Naive thymus-derived CD4-positive, alpha-beta T cell (primary cell): ENCODE measurements at regions not wholly inside any gene's neighbourhood (a gene's known extent, or its start where the extent isn't known, plus 50 kb on each side); places are given as distances from the start of the nearest gene placed in this dataset.
"Not testable (repeated sequence)": the region's sequence is repeated elsewhere in the genome, so short reads cannot be mapped to it uniquely, and the experiment has no call there.

Source experiments
- ATAC-seq: fragments of 150-1000 bp; cut with Tn5 transposase; 2 replicates; pipeline ENCODE4 v1.10.0; 2021; ENCODE audit warnings: mild to moderate bottlenecking, moderate library complexity
- CTCF ChIA-PET: fragments of 350-600 bp; sonication (Branson Sonifier 250); formaldehyde crosslinking; loops from one replicate; lab custom pipeline; 2021; ENCODE audit warnings: antibody characterized with exemption; lab: Charles Lee
- POLR2A ChIA-PET: fragments of 350-600 bp; sonication (Branson Sonifier 250); formaldehyde crosslinking; loops from one replicate; lab custom pipeline; 2021; ENCODE audit warnings: antibody characterized with exemption, inconsistent platforms; lab: Charles Lee
- DNase-seq, 9 donors: peaks; one replicate each; pipeline versions ENCODE4 v3.0.0 to v3.0.0-alpha.2; 2020 to 2022; ENCODE audit warnings: mixed read lengths in 1 of 9
- H3K27ac ChIP-seq: one replicate; pipeline ENCODE4 v1.7.0; 2013; ENCODE audit warnings: mild to moderate bottlenecking, low read depth, low read length, moderate library complexity
- H3K27me3 ChIP-seq, 2 donors: one replicate each; pipeline ENCODE4 v1.7.0; 2013; ENCODE audit warnings: low read length in 2 of 2, mild to moderate bottlenecking in 2 of 2, moderate library complexity in 2 of 2; ENCODE audit not compliant: control insufficient read depth in 2 of 2, insufficient read depth in 2 of 2
- H3K36me3 ChIP-seq, 3 experiments: 1 replicate in 2 of 3; 2 replicates in 1 of 3; pipeline ENCODE4 v1.7.0; 2013; ENCODE audit warnings: low read length in 3 of 3, mild to moderate bottlenecking in 3 of 3, moderate library complexity in 1 of 3; ENCODE audit not compliant: insufficient read depth in 3 of 3, control insufficient read depth in 2 of 3
- H3K4me1 ChIP-seq, 2 donors: one replicate each; pipeline ENCODE4 v1.7.0; 2013; ENCODE audit warnings: low read length in 2 of 2, mild to moderate bottlenecking in 2 of 2, moderate library complexity in 1 of 2; ENCODE audit not compliant: control insufficient read depth in 2 of 2, insufficient read depth in 2 of 2
- H3K4me3 ChIP-seq: 2 replicates; pipeline ENCODE4 v1.7.0; 2013; ENCODE audit warnings: mild to moderate bottlenecking, low read length
- H3K9me3 ChIP-seq, 3 experiments: 1 replicate in 2 of 3; 2 replicates in 1 of 3; pipeline ENCODE4 v1.7.0; 2013; ENCODE audit warnings: low read length in 3 of 3; ENCODE audit not compliant: control insufficient read depth in 2 of 3
- H3K27ac Mint-ChIP-seq, 9 donors: one replicate each; pipeline ENCODE4 v1.8.0; 2020 to 2022; ENCODE audit warnings: mixed read lengths in 9 of 9, mild to moderate bottlenecking in 8 of 9, moderate library complexity in 5 of 9, inconsistent platforms in 2 of 9
- H3K27me3 Mint-ChIP-seq, 5 donors: one replicate each; pipeline ENCODE4 v1.8.0; 2021 to 2022; ENCODE audit warnings: mixed read lengths in 5 of 5, mild to moderate bottlenecking in 1 of 5
- H3K36me3 Mint-ChIP-seq, 5 donors: one replicate each; pipeline ENCODE4 v1.8.0; 2020 to 2022; ENCODE audit warnings: mixed read lengths in 5 of 5, mild to moderate bottlenecking in 3 of 5, inconsistent platforms in 1 of 5
- H3K4me1 Mint-ChIP-seq, 7 donors: one replicate each; pipeline ENCODE4 v1.8.0; 2020 to 2022; ENCODE audit warnings: mixed read lengths in 7 of 7, mild to moderate bottlenecking in 3 of 7, inconsistent platforms in 1 of 7
- H3K4me3 Mint-ChIP-seq, 10 donors: one replicate each; pipeline ENCODE4 v1.8.0; 2020 to 2022; ENCODE audit warnings: mild to moderate bottlenecking in 10 of 10, mixed read lengths in 10 of 10, moderate library complexity in 6 of 10, inconsistent platforms in 2 of 10
- H3K9me3 Mint-ChIP-seq, 11 donors: one replicate each; pipeline ENCODE4 v1.8.0; 2020 to 2022; ENCODE audit warnings: mixed read lengths in 11 of 11, mild to moderate bottlenecking in 4 of 11, inconsistent platforms in 1 of 11, moderate library complexity in 1 of 11
- intact Hi-C, 2 donors: fragments of 100-400 bp; cut with micrococcal nuclease; formaldehyde crosslinking; loops; one replicate each; pipeline ENCODE4 v1.15.1; 2023

GRCh38 chr4:31202054-31202453, 481.9 kb downstream of the PCDH7 start:
- H3K27me3 ChIP-seq, H3K27ac ChIP-seq, H3K4me1 Mint-ChIP-seq, CTCF ChIA-PET, intact Hi-C loops, H3K4me1 ChIP-seq, H3K9me3 ChIP-seq, H3K36me3 ChIP-seq, POLR2A ChIA-PET, H3K27me3 Mint-ChIP-seq, H3K4me3 ChIP-seq, H3K27ac Mint-ChIP-seq, H3K36me3 Mint-ChIP-seq, ATAC-seq, DNase-seq, H3K4me3 Mint-ChIP-seq: not testable (repeated sequence)
- H3K9me3 Mint-ChIP-seq, result peaks cover 0 to 18% (median 8%) of the 10 kb centered on the region in 11 donors

- no peaks in the 10 kb centered on the region for H3K27me3 Mint-ChIP-seq
- ChIA-PET CTCF (no interaction called here), POLR2A (no interaction called here)
- Histone ChIP-seq H3K4me1 (no peaks in the 10 kb centered on the region), H3K4me3 (no peak overlapping the region), H3K27me3 (no peaks in the 10 kb centered on the region), H3K27ac (no peak overlapping the region), H3K9me3 (no peaks in the 10 kb centered on the region), H3K36me3 (no peaks in the 10 kb centered on the region)
- DNase-seq (no peak), ATAC-seq (no peak)
- H3K4me1 Mint-ChIP-seq, result no peaks in the 10 kb centered on the region
- H3K9me3 Mint-ChIP-seq, result peaks cover 0 to 11% (median 5%) of the 10 kb centered on the region in 11 donors
- intact Hi-C loops, result no loop called here
- no peaks in the 10 kb centered on the region for H3K36me3 Mint-ChIP-seq
- no peak overlapping the region for H3K27ac Mint-ChIP-seq
- H3K4me3 Mint-ChIP-seq, result no peak overlapping the region
Measured at GRCh38 chr4:31204874-31205273, 484.7 kb downstream of the PCDH7 start.

- H3K27me3 Mint-ChIP-seq, result no peaks in the 10 kb centered on the region
- H3K9me3 ChIP-seq, result no peaks in the 10 kb centered on the region
- H3K4me1 Mint-ChIP-seq, result no peaks in the 10 kb centered on the region
- H3K4me3 ChIP-seq, result no peak overlapping the region
- DNase-seq, result no peak
- no peaks in the 10 kb centered on the region for H3K36me3 ChIP-seq
- no peak for ATAC-seq
- ChIA-PET POLR2A (no interaction called here), CTCF (no interaction called here)
- intact Hi-C loops, result no loop called here
- no peaks in the 10 kb centered on the region for H3K27me3 ChIP-seq
- no peak overlapping the region for H3K4me3 Mint-ChIP-seq
- H3K36me3 Mint-ChIP-seq, result no peaks in the 10 kb centered on the region
- H3K27ac Mint-ChIP-seq, result no peak overlapping the region
- H3K4me1 ChIP-seq, result no peaks in the 10 kb centered on the region
- peaks cover 0 to 9% (median 3%) of the 10 kb centered on the region in 11 donors for H3K9me3 Mint-ChIP-seq
- no peak overlapping the region for H3K27ac ChIP-seq
Measured at GRCh38 chr4:31220921-31221320, 500.8 kb downstream of the PCDH7 start.

GRCh38 chr4:31228068-31228467, 507.9 kb downstream of the PCDH7 start:
- Mint-ChIP-seq H3K36me3 (no peaks in the 10 kb centered on the region), H3K27ac (no peak overlapping the region), H3K27me3 (no peaks in the 10 kb centered on the region), H3K4me1 (no peaks in the 10 kb centered on the region), H3K9me3 (peaks cover 0 to 15% (median 2%) of the 10 kb centered on the region in 11 donors), H3K4me3 (no peak overlapping the region)
- H3K4me3 ChIP-seq, result no peak overlapping the region
- no peak overlapping the region for H3K27ac ChIP-seq
- POLR2A ChIA-PET, result no interaction called here
- no peaks in the 10 kb centered on the region for H3K27me3 ChIP-seq
- no peaks in the 10 kb centered on the region for H3K36me3 ChIP-seq
- no peaks in the 10 kb centered on the region for H3K4me1 ChIP-seq
- DNase-seq, result no peak
- ATAC-seq, result no peak
- CTCF ChIA-PET, result no interaction called here
- intact Hi-C loops, result no loop called here
- no peaks in the 10 kb centered on the region for H3K9me3 ChIP-seq

GRCh38 chr4:31230594-31230993, 510.4 kb downstream of the PCDH7 start:
- no peak overlapping the region for H3K4me3 Mint-ChIP-seq
- intact Hi-C loops, result no loop called here
- ChIA-PET CTCF (no interaction called here), POLR2A (no interaction called here)
- ATAC-seq (no peak), DNase-seq (no peak)
- Histone ChIP-seq H3K4me1 (no peaks in the 10 kb centered on the region), H3K27me3 (no peaks in the 10 kb centered on the region), H3K36me3 (no peaks in the 10 kb centered on the region), H3K27ac (no peak overlapping the region), H3K4me3 (no peak overlapping the region), H3K9me3 (no peaks in the 10 kb centered on the region)
- no peaks in the 10 kb centered on the region for H3K36me3 Mint-ChIP-seq
- H3K27me3 Mint-ChIP-seq, result no peaks in the 10 kb centered on the region
- peaks cover 0 to 15% (median 2%) of the 10 kb centered on the region in 11 donors for H3K9me3 Mint-ChIP-seq
- H3K27ac Mint-ChIP-seq, result no peak overlapping the region
- no peaks in the 10 kb centered on the region for H3K4me1 Mint-ChIP-seq

- H3K27me3 Mint-ChIP-seq, result no peaks in the 10 kb centered on the region
- H3K9me3 ChIP-seq, result no peaks in the 10 kb centered on the region
- no peak overlapping the region for H3K27ac Mint-ChIP-seq
- no peaks in the 10 kb centered on the region for H3K4me1 ChIP-seq
- ATAC-seq (no peak), DNase-seq (no peak)
- no peak overlapping the region for H3K27ac ChIP-seq
- H3K36me3 ChIP-seq, result no peaks in the 10 kb centered on the region
- no peaks in the 10 kb centered on the region for H3K27me3 ChIP-seq
- intact Hi-C loops, result no loop called here
- no peaks in the 10 kb centered on the region for H3K36me3 Mint-ChIP-seq
- POLR2A ChIA-PET, result no interaction called here
- no peak overlapping the region for H3K4me3 Mint-ChIP-seq
- no peak overlapping the region for H3K4me3 ChIP-seq
- no peaks in the 10 kb centered on the region for H3K4me1 Mint-ChIP-seq
- H3K9me3 Mint-ChIP-seq, result peaks cover 0 to 8% (median 5%) of the 10 kb centered on the region in 11 donors
- CTCF ChIA-PET, result no interaction called here
Measured at GRCh38 chr4:31234494-31234893, 514.3 kb downstream of the PCDH7 start.

GRCh38 chr4:31234901-31235300, 514.7 kb downstream of the PCDH7 start:
- DNase-seq (no peak), ATAC-seq (no peak)
- Histone ChIP-seq H3K36me3 (no peaks in the 10 kb centered on the region), H3K9me3 (no peaks in the 10 kb centered on the region), H3K4me1 (no peaks in the 10 kb centered on the region), H3K4me3 (no peak overlapping the region), H3K27me3 (no peaks in the 10 kb centered on the region), H3K27ac (no peak overlapping the region)
- POLR2A ChIA-PET, result no interaction called here
- H3K27ac Mint-ChIP-seq, result no peak overlapping the region
- intact Hi-C loops, result no loop called here
- no peaks in the 10 kb centered on the region for H3K27me3 Mint-ChIP-seq
- CTCF ChIA-PET, result no interaction called here
- H3K4me1 Mint-ChIP-seq, result no peaks in the 10 kb centered on the region
- no peaks in the 10 kb centered on the region for H3K36me3 Mint-ChIP-seq
- H3K9me3 Mint-ChIP-seq, result peaks cover 0 to 8% (median 5%) of the 10 kb centered on the region in 11 donors
- no peak overlapping the region for H3K4me3 Mint-ChIP-seq
